ENCODE measurements at regions not wholly inside any gene's neighbourhood (a gene's known extent, or its start where the extent isn't known, plus 50 kb on each side); places are given as distances from the start of the nearest gene placed in this dataset.

GRCh38 chr11:26245046-26245445 lies 86.9 kb upstream of the ANO3 start:
- TF ChIP-seq, protein P1, sequence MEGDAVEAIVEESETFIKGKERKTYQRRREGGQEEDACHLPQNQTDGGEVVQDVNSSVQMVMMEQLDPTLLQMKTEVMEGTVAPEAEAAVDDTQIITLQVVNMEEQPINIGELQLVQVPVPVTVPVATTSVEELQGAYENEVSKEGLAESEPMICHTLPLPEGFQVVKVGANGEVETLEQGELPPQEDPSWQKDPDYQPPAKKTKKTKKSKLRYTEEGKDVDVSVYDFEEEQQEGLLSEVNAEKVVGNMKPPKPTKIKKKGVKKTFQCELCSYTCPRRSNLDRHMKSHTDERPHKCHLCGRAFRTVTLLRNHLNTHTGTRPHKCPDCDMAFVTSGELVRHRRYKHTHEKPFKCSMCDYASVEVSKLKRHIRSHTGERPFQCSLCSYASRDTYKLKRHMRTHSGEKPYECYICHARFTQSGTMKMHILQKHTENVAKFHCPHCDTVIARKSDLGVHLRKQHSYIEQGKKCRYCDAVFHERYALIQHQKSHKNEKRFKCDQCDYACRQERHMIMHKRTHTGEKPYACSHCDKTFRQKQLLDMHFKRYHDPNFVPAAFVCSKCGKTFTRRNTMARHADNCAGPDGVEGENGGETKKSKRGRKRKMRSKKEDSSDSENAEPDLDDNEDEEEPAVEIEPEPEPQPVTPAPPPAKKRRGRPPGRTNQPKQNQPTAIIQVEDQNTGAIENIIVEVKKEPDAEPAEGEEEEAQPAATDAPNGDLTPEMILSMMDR (IDR thresholded peaks at IDR 0.05): no peak
- TF ChIP-seq POLR2A (IDR thresholded peaks at IDR 0.05): no peak
